HG03378 (cell line): ENCODE measurements at regions not wholly inside any gene's neighbourhood (a gene's known extent, or its start where the extent isn't known, plus 50 kb on each side); places are given as distances from the start of the nearest gene placed in this dataset.

Source experiments
- ATAC-seq: cut with Tn5 transposase; IDR thresholded peaks from one replicate; pipeline ENCODE4 v1.9.1; 2021; ENCODE audit warnings: mild to moderate bottlenecking, moderate library complexity; ENCODE audit not compliant: unreplicated experiment

- no peak for ATAC-seq
Measured at GRCh38 chr4:153939570-153939969, 150.7 kb upstream of the SFRP2 start.

- no peak for ATAC-seq
Measured at GRCh38 chr4:153938994-153939393, 150.1 kb upstream of the SFRP2 start.

DNA sequence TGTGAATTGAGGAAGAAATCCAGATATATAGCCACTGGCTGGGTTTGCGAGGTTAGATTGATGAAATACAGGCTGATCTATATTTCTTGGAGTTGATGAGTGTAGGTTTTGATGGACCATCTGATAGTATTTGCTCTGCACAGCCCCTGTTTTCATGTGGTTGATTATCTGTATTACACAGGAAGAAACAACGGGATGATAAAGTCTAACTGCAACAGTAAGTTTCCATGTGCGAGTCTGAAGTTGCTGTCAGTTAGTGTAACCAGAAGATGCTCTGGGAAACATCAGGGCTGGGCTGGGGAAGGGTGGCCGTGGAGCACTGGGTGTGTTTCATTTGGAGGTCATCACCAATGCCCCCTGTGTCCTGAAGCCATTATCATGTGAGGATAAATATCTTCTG is 148.4 kb upstream of the SFRP2 start:
- ATAC-seq, result no peak

GRCh38 chr4:153936121-153936520 is 147.2 kb upstream of the SFRP2 start:
- no peak for ATAC-seq

GRCh38 chr4:153934688-153935017 is 145.8 kb upstream of the SFRP2 start:
- ATAC-seq, result no peak

DNA sequence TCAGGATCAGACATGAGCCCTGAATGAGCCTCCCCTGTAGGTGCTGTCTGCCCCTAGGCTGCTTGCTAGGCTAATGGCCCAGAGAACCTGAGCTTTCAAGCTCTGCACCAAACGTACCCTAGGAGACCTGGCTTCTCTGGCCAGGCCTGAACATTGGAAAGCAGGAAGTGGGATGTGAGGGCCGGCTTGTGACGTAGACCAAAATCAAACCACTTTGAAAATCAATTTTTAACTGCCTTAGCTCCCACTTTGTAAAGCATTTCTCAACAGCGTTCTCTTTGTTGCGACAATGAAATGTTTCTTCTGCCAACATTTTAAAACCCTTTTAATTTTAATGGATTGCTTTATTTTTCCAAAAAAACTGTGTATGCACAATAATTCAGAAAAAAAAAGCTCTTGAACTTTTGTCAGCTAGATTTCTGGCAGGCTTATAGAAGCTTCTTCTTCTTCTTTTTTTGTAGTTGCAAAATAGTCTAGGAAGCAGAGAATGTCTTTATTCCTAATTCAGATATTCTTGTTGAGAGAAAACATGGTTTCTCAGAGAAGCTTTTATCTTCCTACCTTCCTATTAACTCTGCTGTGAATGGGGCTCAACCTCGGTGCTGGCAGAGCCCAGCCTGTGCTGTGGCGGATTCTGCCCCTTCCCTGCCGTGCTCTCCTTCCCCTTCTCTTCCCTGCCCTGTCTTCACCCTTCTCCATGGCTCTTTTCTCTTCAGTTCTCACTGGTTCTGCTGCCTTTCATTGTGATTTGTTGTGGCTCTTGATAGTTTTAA is 145.2 kb upstream of the SFRP2 start:
- ATAC-seq, result no peak

GRCh38 chr4:153931804-153932203 is 142.9 kb upstream of the SFRP2 start:
- ATAC-seq, result no peak

- ATAC-seq, result no peak
Measured at GRCh38 chr4:153929675-153930074, 140.8 kb upstream of the SFRP2 start.

DNA sequence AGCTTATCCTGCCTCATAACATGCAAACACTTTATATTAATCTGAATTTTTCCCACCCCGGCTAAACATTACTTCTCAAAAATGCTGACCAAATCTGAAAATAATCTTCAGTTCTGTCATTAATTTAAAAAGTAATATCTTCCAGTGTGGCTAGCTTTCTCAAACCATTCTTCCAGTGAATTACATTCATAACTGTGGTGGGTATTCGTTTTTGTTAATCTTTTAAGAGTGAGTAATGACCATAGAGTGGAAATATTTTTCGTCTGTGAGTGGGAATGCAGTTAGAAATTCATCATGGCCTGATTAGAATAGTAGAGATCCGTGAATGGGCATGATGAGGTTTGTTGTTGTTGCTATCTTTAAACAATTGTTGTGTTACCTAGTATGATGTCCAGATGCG is 138.6 kb upstream of the SFRP2 start:
- ATAC-seq, result no peak

DNA sequence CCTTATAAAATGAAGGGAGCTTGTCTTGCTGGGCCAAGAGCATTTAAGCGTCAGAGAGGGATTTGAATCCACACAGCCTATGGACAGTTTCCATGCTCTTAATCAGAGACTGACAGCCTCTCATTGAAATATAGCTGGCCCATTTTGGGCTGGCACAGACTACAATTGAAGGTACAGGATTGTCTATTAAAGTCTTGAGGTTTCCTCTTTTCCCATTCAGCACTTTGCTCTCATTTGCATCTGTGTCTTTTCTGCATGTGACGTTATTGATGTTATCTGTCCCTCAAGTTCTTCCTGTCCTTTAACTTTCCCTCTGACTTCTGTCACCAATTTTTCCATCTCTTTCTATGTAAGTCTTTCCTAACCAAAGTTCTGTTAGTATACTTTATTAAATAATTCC is 133.3 kb upstream of the SFRP2 start:
- no peak for ATAC-seq

- no peak for ATAC-seq
Measured at GRCh38 chr4:153919667-153920066, 130.8 kb upstream of the SFRP2 start.

DNA sequence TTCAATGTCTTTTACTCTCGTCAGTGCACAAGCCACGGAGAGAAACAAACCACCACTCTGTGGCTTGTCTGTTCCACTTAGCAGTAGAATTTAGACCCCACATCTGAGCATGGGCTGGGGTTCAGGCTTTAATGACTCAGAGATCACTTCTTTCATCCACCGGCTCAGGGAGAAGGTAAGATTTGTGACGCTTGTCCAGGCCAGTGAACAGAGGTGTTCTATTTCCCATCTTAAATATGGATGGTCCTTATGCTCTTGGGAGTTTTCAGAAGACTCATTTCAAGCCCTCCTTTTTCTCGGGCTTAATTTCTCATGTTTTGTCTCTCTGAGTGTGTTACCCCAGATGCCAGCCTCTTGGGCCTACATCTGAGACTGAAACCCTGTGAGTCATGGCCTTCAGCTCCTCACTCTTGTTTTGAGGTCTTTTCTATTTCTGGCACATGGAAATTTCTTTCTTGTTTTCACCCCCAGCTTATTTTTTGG is 127.4 kb upstream of the SFRP2 start:
- ATAC-seq, result peak; percentile 97

- no peak for ATAC-seq
Measured at GRCh38 chr4:153912301-153912700, 123.4 kb upstream of the SFRP2 start.

DNA sequence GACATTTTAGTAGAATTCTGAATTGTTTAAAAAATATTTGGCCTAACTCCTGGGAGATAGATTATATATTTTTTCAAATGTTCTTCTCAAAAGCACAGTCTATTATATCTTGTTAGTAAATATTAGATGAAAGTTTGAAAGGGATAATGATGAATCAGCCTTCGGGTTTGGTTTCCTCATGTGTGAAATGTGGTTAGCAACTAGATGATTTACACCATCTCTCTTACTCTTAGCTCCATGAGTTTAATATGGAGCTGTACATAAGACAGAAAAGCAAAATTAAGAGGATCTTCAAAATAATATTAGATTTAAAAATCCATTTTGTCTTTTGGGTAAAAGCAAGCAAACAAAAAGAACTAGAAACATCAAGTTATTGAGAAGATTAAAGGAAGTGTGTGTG is 120.8 kb upstream of the SFRP2 start:
- no peak for ATAC-seq

- ATAC-seq, result no peak
Measured at GRCh38 chr4:153906231-153906630, 117.3 kb upstream of the SFRP2 start.

DNA sequence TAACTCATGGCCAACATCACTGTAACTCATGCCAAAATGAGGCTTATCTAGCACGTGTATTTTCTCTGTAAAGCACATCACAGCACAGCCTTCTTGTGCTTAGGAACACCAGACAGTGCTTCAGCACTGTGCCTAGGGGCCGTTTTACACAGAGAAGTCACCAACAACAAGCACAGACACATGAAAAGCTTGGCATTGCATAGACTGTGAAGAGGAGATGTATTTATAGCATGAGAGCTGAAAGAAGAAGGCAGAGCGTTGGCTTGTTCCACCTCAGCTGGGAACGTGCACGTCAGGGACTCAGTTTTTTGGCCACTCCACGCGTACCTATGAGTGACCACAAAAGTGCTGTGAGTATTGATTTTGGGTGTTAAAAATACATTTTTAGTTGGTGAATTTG is 116.3 kb upstream of the SFRP2 start:
- no peak for ATAC-seq

DNA sequence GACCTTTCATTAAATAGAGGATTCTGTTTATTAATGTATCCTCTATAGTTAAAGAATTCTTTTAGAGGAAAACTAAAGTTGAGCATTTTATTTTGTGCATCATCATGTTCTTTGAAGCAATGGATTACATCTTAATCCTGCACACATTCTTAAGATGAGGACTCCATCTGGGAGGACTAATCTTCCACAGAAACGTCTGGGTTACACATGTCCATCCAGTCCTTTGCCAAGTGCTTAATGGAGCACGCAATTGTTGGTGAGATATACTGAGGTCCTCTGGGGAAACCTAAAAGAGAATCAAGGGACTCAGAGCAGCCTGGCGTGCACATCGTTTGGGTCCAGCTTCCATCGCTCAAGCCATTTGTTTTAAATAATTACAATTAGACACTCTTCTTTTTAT is 115.1 kb upstream of the SFRP2 start:
- no peak for ATAC-seq

DNA sequence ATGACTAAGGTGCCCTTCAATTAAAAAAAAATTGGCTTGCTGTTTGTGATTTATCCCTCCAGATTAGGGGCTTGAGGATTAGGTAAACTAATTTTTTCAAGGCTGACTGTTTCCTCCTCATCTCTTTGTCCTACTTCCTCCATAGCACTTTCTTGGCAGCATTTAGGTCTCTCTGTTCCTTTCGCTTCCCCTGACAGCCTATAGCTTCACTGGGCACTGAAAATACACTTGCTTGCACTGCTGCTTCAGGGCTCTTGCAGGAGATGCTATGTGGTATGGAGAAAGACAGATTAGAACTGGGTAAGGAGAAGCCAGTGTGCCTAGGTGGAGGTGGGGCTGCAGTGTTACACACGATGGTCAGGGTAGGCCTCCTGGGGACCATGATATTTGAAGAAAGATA is 112.3 kb upstream of the SFRP2 start:
- ATAC-seq, result no peak

DNA sequence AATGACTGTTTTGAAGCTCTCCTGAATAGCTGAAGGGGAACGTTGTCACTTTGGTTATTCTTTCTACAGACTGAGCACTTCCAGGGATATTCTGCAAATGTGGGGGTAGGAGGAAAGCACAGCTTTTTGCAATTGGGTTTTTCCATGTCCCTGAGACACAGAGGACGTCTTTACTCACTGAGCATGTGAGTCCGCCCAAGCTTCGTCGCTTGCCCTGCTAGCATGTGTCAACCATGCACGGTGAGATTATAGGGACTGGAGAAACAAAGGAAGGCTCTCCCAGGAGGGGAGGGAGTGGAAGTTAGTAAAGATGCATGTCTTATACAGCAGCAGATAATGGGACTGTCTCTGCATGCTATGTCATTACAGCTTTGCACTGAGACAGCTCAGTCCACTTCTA is 111.5 kb upstream of the SFRP2 start:
- ATAC-seq, result no peak

GRCh38 chr4:153890761-153891160 is 101.9 kb upstream of the SFRP2 start:
- no peak for ATAC-seq

- no peak for ATAC-seq
Measured at GRCh38 chr4:153887217-153887616, 98.3 kb upstream of the SFRP2 start.

DNA sequence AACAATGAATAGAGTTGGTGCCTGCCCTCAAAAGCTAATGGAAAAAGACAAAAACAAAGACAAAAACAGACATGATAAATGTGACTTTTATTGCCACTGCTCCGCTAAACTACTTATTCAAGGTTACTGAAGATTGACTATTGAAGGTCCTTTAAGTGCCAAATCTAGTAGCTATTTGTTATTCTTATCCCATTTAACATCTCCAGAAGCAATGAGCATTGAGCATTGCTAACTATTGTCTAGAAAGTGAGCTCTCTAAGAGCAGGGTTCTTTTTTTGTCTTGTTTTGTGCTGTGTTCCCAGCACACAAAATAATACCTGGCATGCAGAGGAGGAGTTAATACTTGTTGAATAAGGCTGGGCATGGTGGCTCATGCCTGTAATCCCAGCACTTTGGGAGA is 95.4 kb upstream of the SFRP2 start:
- no peak for ATAC-seq

DNA sequence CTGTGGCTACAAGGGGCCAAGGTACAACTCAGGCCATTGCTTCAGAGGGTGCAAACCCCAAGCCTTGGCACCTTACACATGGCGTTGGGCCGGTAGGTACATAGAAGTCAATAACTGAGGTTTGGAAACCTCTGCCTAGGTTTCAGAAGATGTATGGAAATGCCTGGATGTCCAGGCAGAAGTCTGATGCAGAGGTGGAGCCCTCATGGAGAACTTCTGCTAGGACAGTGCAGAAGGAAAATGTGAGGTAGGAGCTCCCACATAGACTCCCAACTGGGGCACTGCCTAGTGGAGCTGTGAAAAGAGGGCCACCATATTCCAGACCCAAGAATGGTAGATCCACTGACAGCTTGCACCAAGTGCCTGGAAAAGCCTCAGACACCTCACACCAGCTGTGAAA is 92.1 kb upstream of the SFRP2 start:
- no peak for ATAC-seq
